Upper lobe of left lung (tissue), 6 donors: ENCODE measurements at regions not wholly inside any gene's neighbourhood (a gene's known extent, or its start where the extent isn't known, plus 50 kb on each side); places are given as distances from the start of the nearest gene placed in this dataset.

Experiments used
- ATAC-seq, 2 donors: fragments of 200-7000 bp; cut with Tn5 transposase; one replicate each; pipeline ENCODE4 v1.9.1; 2022; ENCODE audit warnings: mild to moderate bottlenecking in 2 of 2, moderate library complexity in 2 of 2; ENCODE audit not compliant: low FRiP score in 2 of 2
- DNase-seq, 2 donors: peaks; one replicate each; pipeline ENCODE4 v3.0.0-alpha.2; 2019 to 2020
- H3K27ac ChIP-seq, 4 donors: fragments of 200-600 bp; sonication (generic); one replicate each; pipeline ENCODE4 v1.5.1; 2016 to 2019
- H3K27me3 ChIP-seq, 4 donors: fragments of 200-600 bp; sonication (generic); one replicate each; pipeline ENCODE4 v1.5.1; 2017 to 2019
- H3K36me3 ChIP-seq, 4 donors: fragments of 200-600 bp; sonication (generic); one replicate each; pipeline ENCODE4 v1.5.1; 2016 to 2019
- H3K4me1 ChIP-seq, 4 donors: fragments of 200-600 bp; sonication (generic); one replicate each; pipeline ENCODE4 v1.5.1; 2018 to 2019
- H3K4me3 ChIP-seq, 4 donors: fragments of 200-600 bp; sonication (generic); one replicate each; pipeline ENCODE4 v1.5.1; 2017 to 2019; ENCODE audit warnings: mild to moderate bottlenecking in 2 of 4, moderate library complexity in 1 of 4
- H3K9me3 ChIP-seq, 4 donors: fragments of 200-600 bp; sonication (generic); one replicate each; pipeline ENCODE4 v1.5.1; 2018 to 2019
- CTCF ChIP-seq, 6 experiments: fragments of 450-650 bp in 4 of 6; fragments of 200-600 bp in 2 of 6; sonication (generic) in 2 of 6; IDR thresholded peaks; one replicate each; pipeline ENCODE4 v1.5.1; 2016 to 2019; ENCODE audit warnings: antibody characterized with exemption in 6 of 6
- EP300 ChIP-seq, 4 donors: sonication (generic); formaldehyde crosslinking; IDR thresholded peaks; one replicate each; pipeline ENCODE4 v1.5.1; 2017; ENCODE audit warnings: antibody characterized with exemption in 4 of 4, control low read depth in 2 of 4
- POLR2A ChIP-seq, 4 donors: fragments of 450-650 bp; IDR thresholded peaks; one replicate each; pipeline ENCODE4 v1.5.1; 2016 to 2017; ENCODE audit warnings: antibody characterized with exemption in 4 of 4, mild to moderate bottlenecking in 2 of 4
- POLR2AphosphoS5 ChIP-seq, 2 donors: sonication (generic); formaldehyde crosslinking; IDR thresholded peaks; one replicate each; pipeline ENCODE4 v1.5.1; 2017; ENCODE audit warnings: antibody characterized with exemption in 2 of 2
- WGBS, 2 donors: methylation state at CpG; one replicate each; pipeline ENCODE4 v1.1.5; 2017 to 2018; 5-methylcytosine and 5-hydroxymethylcytosine counted together
- donor health status: DM: no; HTN: no; CAD: no; lungs with moderate emphysema.
- donor health status: DM: no; HTN: yes; CAD: no; lungs with severe emphysema.

GRCh38 chr1:101428562-101428961, 191.7 kb downstream of the S1PR1 start:
- H3K4me3 ChIP-seq: no peak overlapping the region
- H3K36me3 ChIP-seq: no peaks in the 10 kb centered on the region

GRCh38 chr1:101431956-101432510, 195.2 kb downstream of the S1PR1 start:
- no peak for TF ChIP-seq POLR2AphosphoS5 (IDR thresholded peaks at IDR 0.05)
- TF ChIP-seq POLR2A (IDR thresholded peaks at IDR 0.05): no peak
- no peak for TF ChIP-seq CTCF (IDR thresholded peaks at IDR 0.05)
- no peak for TF ChIP-seq EP300 (IDR thresholded peaks at IDR 0.05)

More at GRCh38 chr1:101428562-101428961, 191.7 kb downstream of the S1PR1 start:
- Histone ChIP-seq H3K27ac (no peak overlapping the region), H3K9me3 (peaks cover 0 to 1% (median 0%) of the 10 kb centered on the region in 4 donors), H3K27me3 (no peaks in the 10 kb centered on the region), H3K4me1 (no peaks in the 10 kb centered on the region)
- ATAC-seq (no peak), DNase-seq (no peak)
- TF ChIP-seq CTCF (IDR thresholded peaks at IDR 0.05) (no peak), EP300 (IDR thresholded peaks at IDR 0.05) (no peak), POLR2AphosphoS5 (IDR thresholded peaks at IDR 0.05) (no peak), POLR2A (IDR thresholded peaks at IDR 0.05) (no peak)
- 83 to 95% methylated on average over 1 of the region's 1 CpG for WGBS, 2 donors

GRCh38 chr1:101435831-101436511, 199.2 kb downstream of the S1PR1 start:
- WGBS, 2 donors: 80 to 82% methylated on average over 4 of the region's 4 CpGs
- Histone ChIP-seq H3K9me3 (no peaks in the 10 kb centered on the region), H3K27me3 (no peaks in the 10 kb centered on the region), H3K4me3 (no peak overlapping the region), H3K36me3 (no peaks in the 10 kb centered on the region), H3K4me1 (no peaks in the 10 kb centered on the region), H3K27ac (no peak overlapping the region)
- ATAC-seq (no peak), DNase-seq (no peak)
- TF ChIP-seq EP300 (IDR thresholded peaks at IDR 0.05) (no peak), CTCF (IDR thresholded peaks at IDR 0.05) (no peak)

More at GRCh38 chr1:101431956-101432510, 195.2 kb downstream of the S1PR1 start:
- no peak for DNase-seq
- no peaks in the 10 kb centered on the region for H3K36me3 ChIP-seq
- H3K27me3 ChIP-seq: no peaks in the 10 kb centered on the region
- H3K9me3 ChIP-seq: no peaks in the 10 kb centered on the region
- ATAC-seq: no peak
- 72 to 79% methylated on average over 4 of the region's 4 CpGs for WGBS, 2 donors
- no peaks in the 10 kb centered on the region for H3K4me1 ChIP-seq
- no peak overlapping the region for H3K27ac ChIP-seq
- H3K4me3 ChIP-seq: no peak overlapping the region

GRCh38 chr1:101437800-101438199, 201.0 kb downstream of the S1PR1 start:
- no peaks in the 10 kb centered on the region for H3K4me1 ChIP-seq
- ATAC-seq (no peak), DNase-seq (no peak)
- H3K9me3 ChIP-seq: no peaks in the 10 kb centered on the region
- H3K4me3 ChIP-seq: no peak overlapping the region
- no peak overlapping the region for H3K27ac ChIP-seq
- no peaks in the 10 kb centered on the region for H3K27me3 ChIP-seq
- H3K36me3 ChIP-seq: no peaks in the 10 kb centered on the region
- TF ChIP-seq EP300 (IDR thresholded peaks at IDR 0.05) (no peak), POLR2AphosphoS5 (IDR thresholded peaks at IDR 0.05) (no peak), CTCF (IDR thresholded peaks at IDR 0.05) (no peak), POLR2A (IDR thresholded peaks at IDR 0.05) (no peak)
- 75 to 85% methylated on average over 1 of the region's 1 CpG for WGBS, 2 donors

GRCh38 chr1:101438359-101438758, 201.5 kb downstream of the S1PR1 start:
- DNase-seq: no peak
- WGBS, 2 donors: 49 to 58% methylated on average over 3 of the region's 3 CpGs
- ATAC-seq: no peak

More at GRCh38 chr1:101438359-101438758, 201.5 kb downstream of the S1PR1 start:
- Histone ChIP-seq H3K4me3 (no peak overlapping the region), H3K27me3 (no peaks in the 10 kb centered on the region), H3K4me1 (no peaks in the 10 kb centered on the region), H3K27ac (no peak overlapping the region), H3K9me3 (no peaks in the 10 kb centered on the region), H3K36me3 (no peaks in the 10 kb centered on the region)
- no peak for TF ChIP-seq POLR2A (IDR thresholded peaks at IDR 0.05)
- no peak for TF ChIP-seq CTCF (IDR thresholded peaks at IDR 0.05)
- TF ChIP-seq EP300 (IDR thresholded peaks at IDR 0.05): no peak
- TF ChIP-seq POLR2AphosphoS5 (IDR thresholded peaks at IDR 0.05): no peak
